Peyer's patch (tissue), 4 donors: ENCODE measurements at regions not wholly inside any gene's neighbourhood (a gene's known extent, or its start where the extent isn't known, plus 50 kb on each side); places are given as distances from the start of the nearest gene placed in this dataset.

Experiments
- DNase-seq, 3 donors: peaks; one replicate each; pipeline ENCODE4 v3.0.0-alpha.2; 2017 to 2019
- H3K27ac ChIP-seq, 4 donors: fragments of 200-600 bp; sonication (generic); one replicate each; pipeline ENCODE4 v1.5.1; 2016 to 2019
- H3K27me3 ChIP-seq, 2 donors: fragments of 200-600 bp; sonication (generic); one replicate each; pipeline ENCODE4 v1.5.1; 2019
- H3K36me3 ChIP-seq, 3 donors: fragments of 200-600 bp; sonication (generic); one replicate each; pipeline ENCODE4 v1.5.1; 2016 to 2019
- H3K4me1 ChIP-seq, 4 donors: fragments of 200-600 bp; sonication (generic); one replicate each; pipeline ENCODE4 v1.5.1; 2016 to 2019
- H3K4me3 ChIP-seq, 4 donors: fragments of 200-600 bp; sonication (generic); 1 replicate in 3 of 4; 2 replicates in 1 of 4; pipeline ENCODE4 v1.5.1; 2016 to 2019; ENCODE audit warnings: mild to moderate bottlenecking in 1 of 4
- H3K9me3 ChIP-seq, 4 donors: fragments of 200-600 bp; sonication (generic); one replicate each; pipeline ENCODE4 v1.5.1; 2016 to 2019; ENCODE audit warnings: mild to moderate bottlenecking in 1 of 4
- POLR2A ChIP-seq, 2 donors: fragments of 450-650 bp; IDR thresholded peaks; one replicate each; pipeline ENCODE4 v1.5.1; 2017; ENCODE audit warnings: antibody characterized with exemption in 2 of 2, mild to moderate bottlenecking in 2 of 2, moderate library complexity in 2 of 2
- TF ChIP-seq, protein P1 (sequence below), 6 experiments: fragments of 450-650 bp in 4 of 6; fragments of 200-600 bp in 2 of 6; sonication (generic) in 1 of 6; IDR thresholded peaks; one replicate each; pipeline ENCODE4 v1.5.1; 2017 to 2019; ENCODE audit warnings: antibody characterized with exemption in 6 of 6, mild to moderate bottlenecking in 3 of 6, moderate library complexity in 1 of 6

DNA sequence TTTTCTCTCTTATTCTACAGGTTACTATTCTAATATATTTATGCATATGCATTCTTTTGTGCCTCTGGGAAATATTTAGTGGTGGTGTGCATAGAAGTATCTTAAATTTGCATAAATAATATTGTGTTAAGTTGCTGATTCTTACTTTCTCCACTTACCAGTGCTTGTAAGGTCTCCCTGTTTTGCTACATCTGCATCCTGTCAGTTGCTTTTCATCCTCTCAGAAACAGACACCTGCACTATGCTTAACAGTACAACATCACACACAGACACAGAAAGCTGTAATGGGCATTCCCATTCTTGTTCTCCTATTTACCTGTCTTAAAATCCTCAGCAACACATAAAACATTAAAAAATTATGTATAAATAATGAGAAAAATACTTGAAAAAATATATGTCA is 713.3 kb upstream of the RGMB start:
- H3K27ac ChIP-seq = no peak overlapping the region
- no peaks in the 10 kb centered on the region for H3K4me1 ChIP-seq
- H3K27me3 ChIP-seq = no peaks in the 10 kb centered on the region
- TF ChIP-seq, protein P1, sequence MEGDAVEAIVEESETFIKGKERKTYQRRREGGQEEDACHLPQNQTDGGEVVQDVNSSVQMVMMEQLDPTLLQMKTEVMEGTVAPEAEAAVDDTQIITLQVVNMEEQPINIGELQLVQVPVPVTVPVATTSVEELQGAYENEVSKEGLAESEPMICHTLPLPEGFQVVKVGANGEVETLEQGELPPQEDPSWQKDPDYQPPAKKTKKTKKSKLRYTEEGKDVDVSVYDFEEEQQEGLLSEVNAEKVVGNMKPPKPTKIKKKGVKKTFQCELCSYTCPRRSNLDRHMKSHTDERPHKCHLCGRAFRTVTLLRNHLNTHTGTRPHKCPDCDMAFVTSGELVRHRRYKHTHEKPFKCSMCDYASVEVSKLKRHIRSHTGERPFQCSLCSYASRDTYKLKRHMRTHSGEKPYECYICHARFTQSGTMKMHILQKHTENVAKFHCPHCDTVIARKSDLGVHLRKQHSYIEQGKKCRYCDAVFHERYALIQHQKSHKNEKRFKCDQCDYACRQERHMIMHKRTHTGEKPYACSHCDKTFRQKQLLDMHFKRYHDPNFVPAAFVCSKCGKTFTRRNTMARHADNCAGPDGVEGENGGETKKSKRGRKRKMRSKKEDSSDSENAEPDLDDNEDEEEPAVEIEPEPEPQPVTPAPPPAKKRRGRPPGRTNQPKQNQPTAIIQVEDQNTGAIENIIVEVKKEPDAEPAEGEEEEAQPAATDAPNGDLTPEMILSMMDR (IDR thresholded peaks at IDR 0.05) = no peak
- no peak for TF ChIP-seq POLR2A (IDR thresholded peaks at IDR 0.05)
- no peak for DNase-seq
- no peaks in the 10 kb centered on the region for H3K9me3 ChIP-seq
- no peak overlapping the region for H3K4me3 ChIP-seq
- no peaks in the 10 kb centered on the region for H3K36me3 ChIP-seq

DNA sequence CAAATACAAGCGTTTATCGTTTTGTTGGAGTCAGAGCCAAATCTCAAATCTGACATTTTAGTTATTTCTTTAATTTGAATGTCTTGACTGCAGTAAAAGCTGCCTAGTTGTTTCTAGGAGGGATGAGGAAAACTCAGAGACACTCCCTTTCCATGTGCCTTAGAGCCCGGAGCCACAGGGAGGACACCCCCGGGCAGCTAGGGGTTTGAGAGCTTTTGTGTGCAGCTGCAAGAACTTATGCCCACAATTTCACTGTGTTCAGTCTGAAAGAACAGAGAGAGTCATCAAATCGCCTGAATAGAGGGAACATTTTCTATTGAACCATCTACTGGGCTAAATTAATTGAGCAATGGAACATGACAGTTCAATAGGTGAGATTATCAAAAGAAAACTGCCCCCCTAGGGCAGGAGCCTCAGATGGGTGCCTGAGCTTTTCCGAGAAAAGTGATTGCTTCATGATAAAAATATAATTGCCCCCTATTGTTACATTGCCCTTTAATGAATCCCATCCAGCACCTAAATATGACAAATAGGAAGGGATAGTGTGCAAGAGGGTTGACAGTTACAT is 709.3 kb upstream of the RGMB start:
- Histone ChIP-seq H3K27me3 (no peaks in the 10 kb centered on the region), H3K9me3 (no peaks in the 10 kb centered on the region), H3K4me3 (no peak overlapping the region), H3K36me3 (no peaks in the 10 kb centered on the region), H3K4me1 (no peaks in the 10 kb centered on the region), H3K27ac (no peak overlapping the region)
- DNase-seq = no peak
- TF ChIP-seq, protein P1 (IDR thresholded peaks at IDR 0.05) = no peak
- no peak for TF ChIP-seq POLR2A (IDR thresholded peaks at IDR 0.05)

DNA sequence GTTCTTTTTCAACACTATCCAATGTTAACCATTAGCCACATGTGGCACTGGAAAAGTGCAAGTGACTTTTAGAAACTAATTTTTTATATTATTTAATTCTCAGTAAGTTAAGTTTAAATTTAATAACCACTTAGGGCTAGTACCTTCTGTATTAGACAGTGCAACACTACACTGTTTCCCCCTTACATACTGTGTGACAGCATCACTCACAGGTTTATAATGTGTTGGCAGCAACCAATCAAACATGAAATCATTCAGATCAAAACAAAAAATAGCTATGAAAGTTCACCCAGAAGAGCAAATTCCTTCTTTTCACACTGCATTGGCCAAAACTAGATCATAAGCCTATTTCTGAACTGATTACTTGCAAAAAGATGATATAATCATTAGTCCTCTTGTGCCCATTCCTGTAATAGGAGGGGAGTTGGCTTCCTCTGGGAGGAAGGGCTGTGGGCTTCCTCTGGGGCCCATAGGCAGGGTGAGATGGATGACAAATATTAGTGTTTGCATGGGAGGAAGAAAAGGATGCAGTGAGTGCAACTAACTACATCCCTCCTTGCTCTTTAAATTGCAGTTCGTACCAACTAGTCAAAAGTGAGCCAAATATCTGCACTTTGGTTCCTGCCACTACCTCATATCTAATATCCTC is 708.1 kb upstream of the RGMB start:
- H3K9me3 ChIP-seq = no peaks in the 10 kb centered on the region
- no peaks in the 10 kb centered on the region for H3K36me3 ChIP-seq
- H3K27me3 ChIP-seq = no peaks in the 10 kb centered on the region
- H3K27ac ChIP-seq = no peak overlapping the region
- no peak for TF ChIP-seq POLR2A (IDR thresholded peaks at IDR 0.05)
- TF ChIP-seq, protein P1 (IDR thresholded peaks at IDR 0.05) = no peak
- no peak overlapping the region for H3K4me3 ChIP-seq
- DNase-seq = no peak
- H3K4me1 ChIP-seq = no peaks in the 10 kb centered on the region

DNA sequence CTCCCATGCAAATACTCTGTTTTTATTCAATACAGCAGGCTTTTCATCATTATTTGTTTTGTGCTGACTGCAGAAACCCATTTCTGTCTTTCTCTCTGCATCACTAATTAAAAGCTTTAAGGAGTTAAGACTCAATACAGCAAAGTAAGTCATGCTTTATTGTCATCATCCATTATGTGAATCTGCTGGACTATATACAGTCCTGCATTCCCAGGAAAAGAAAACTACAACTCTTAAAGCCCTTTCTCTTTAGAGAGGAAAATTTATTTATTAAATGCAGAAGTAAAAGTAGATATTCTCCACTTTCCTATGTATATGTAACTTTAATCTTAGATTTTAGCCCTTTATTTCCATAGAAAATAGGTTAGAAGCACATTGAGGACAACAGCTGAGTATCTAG is 706.6 kb upstream of the RGMB start:
- no peaks in the 10 kb centered on the region for H3K27me3 ChIP-seq
- no peak overlapping the region for H3K27ac ChIP-seq
- DNase-seq = no peak
- TF ChIP-seq, protein P1 (IDR thresholded peaks at IDR 0.05) = no peak
- TF ChIP-seq POLR2A (IDR thresholded peaks at IDR 0.05) = no peak
- no peak overlapping the region for H3K4me3 ChIP-seq
- H3K36me3 ChIP-seq = no peaks in the 10 kb centered on the region
- H3K4me1 ChIP-seq = no peaks in the 10 kb centered on the region
- H3K9me3 ChIP-seq = no peaks in the 10 kb centered on the region

DNA sequence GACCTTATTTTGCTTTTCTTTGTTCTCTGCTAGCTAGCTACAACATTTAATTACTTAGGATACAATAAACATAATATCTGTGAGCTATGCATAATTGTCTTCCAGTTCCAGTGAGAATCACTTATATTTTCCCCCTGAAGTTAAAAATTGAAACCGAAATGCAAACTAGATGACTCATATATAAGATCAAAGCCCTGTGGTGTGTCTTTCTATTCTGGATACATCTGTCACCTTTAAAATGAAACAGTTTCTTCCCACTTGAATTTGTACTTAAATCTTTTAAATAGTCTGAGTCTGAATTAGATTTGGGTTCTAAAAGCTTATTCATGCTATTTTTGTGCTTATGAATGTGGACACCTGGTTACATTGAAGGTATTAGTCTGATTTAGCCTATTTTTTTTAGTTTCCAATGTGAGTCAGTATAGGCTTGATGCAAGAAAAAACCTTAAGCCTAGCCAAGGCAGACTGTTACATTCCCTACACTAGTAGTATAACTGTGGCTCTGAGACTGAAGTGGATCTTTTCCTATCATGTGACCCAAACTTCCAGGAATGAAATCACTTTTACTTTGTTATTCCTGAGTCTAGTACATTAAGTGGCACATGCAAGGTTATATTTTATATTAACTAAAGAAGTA is 703.5 kb upstream of the RGMB start:
- no peak for TF ChIP-seq POLR2A (IDR thresholded peaks at IDR 0.05)
- TF ChIP-seq, protein P1 (IDR thresholded peaks at IDR 0.05) = no peak
- Histone ChIP-seq H3K27me3 (no peaks in the 10 kb centered on the region), H3K4me1 (no peaks in the 10 kb centered on the region), H3K36me3 (no peaks in the 10 kb centered on the region), H3K4me3 (no peak overlapping the region), H3K9me3 (no peaks in the 10 kb centered on the region), H3K27ac (no peak overlapping the region)
- no peak for DNase-seq
